Lower leg skin (tissue), 3 donors: ENCODE measurements at regions not wholly inside any gene's neighbourhood (a gene's known extent, or its start where the extent isn't known, plus 50 kb on each side); places are given as distances from the start of the nearest gene placed in this dataset.

Experiments used
- CTCF ChIP-seq, 3 donors: fragments of 450-650 bp; IDR thresholded peaks; one replicate each; pipeline ENCODE4 v1.5.1; 2016; ENCODE audit warnings: antibody characterized with exemption in 3 of 3, mild to moderate bottlenecking in 3 of 3, moderate library complexity in 2 of 3
- POLR2A ChIP-seq, 2 donors: fragments of 450-650 bp; IDR thresholded peaks; one replicate each; pipeline ENCODE4 v1.6.1; 2016 to 2017; ENCODE audit warnings: antibody characterized with exemption in 2 of 2, mild to moderate bottlenecking in 1 of 2, moderate library complexity in 1 of 2

GRCh38 chrX:143363419-143363818 lies 153.9 kb downstream of the SPANXN3 start:
- no peak for TF ChIP-seq CTCF (IDR thresholded peaks at IDR 0.05)
- no peak for TF ChIP-seq POLR2A (IDR thresholded peaks at IDR 0.05)
